DND-41 (cell line): ENCODE measurements at regions not wholly inside any gene's neighbourhood (a gene's known extent, or its start where the extent isn't known, plus 50 kb on each side); places are given as distances from the start of the nearest gene placed in this dataset.

Experiments
- ATAC-seq: fragments of 200-7000 bp; cut with Tn5 transposase; 3 replicates; pipeline ENCODE4 v1.9.1; 2021; ENCODE audit warnings: low read depth; ENCODE audit not compliant: insufficient read depth
- DNase-seq: peaks from one replicate; pipeline ENCODE4 v3.0.0-alpha.2; 2020
- H2AFZ ChIP-seq: 2 replicates; pipeline ENCODE4 v1.6.0; 2012; ENCODE audit warnings: low read depth, low read length
- H3K27ac ChIP-seq: 2 replicates; pipeline ENCODE4 v1.5.1; 2012; ENCODE audit warnings: low read length, inconsistent platforms
- H3K27me3 ChIP-seq: fragments of 200-600 bp; sonication (generic); 2 replicates; pipeline ENCODE4 v1.6.0; 2012; ENCODE audit warnings: low read length, mild to moderate bottlenecking, inconsistent platforms; ENCODE audit not compliant: insufficient read depth, poor library complexity
- H3K36me3 ChIP-seq: 2 replicates; pipeline ENCODE4 v1.5.1; 2012; ENCODE audit warnings: low read length, inconsistent platforms; ENCODE audit not compliant: insufficient read depth
- H3K4me1 ChIP-seq: 2 replicates; pipeline ENCODE4 v1.5.1; 2012; ENCODE audit warnings: mild to moderate bottlenecking, low read length; ENCODE audit not compliant: insufficient read depth
- H3K4me2 ChIP-seq: 2 replicates; pipeline ENCODE4 v1.6.0; 2012; ENCODE audit warnings: mild to moderate bottlenecking, moderate library complexity, low read length, inconsistent platforms; ENCODE audit not compliant: insufficient read depth
- H3K4me3 ChIP-seq, 2 experiments: fragments of 200-600 bp in 1 of 2; shearing (Covaris generic) in 1 of 2; 2 replicates each; pipeline ENCODE4 v1.5.1; 2012 to 2016; ENCODE audit warnings: inconsistent platforms in 2 of 2, low read length in 2 of 2, mild to moderate bottlenecking in 2 of 2, low read depth in 1 of 2, moderate library complexity in 1 of 2
- H3K79me2 ChIP-seq: 2 replicates; pipeline ENCODE4 v1.6.0; 2012; ENCODE audit warnings: low read length, inconsistent platforms; ENCODE audit not compliant: insufficient read depth
- H3K9ac ChIP-seq: 2 replicates; pipeline ENCODE4 v1.6.0; 2012; ENCODE audit warnings: low read depth, mild to moderate bottlenecking, inconsistent platforms, low read length, moderate library complexity
- H3K9me3 ChIP-seq: 2 replicates; pipeline ENCODE4 v1.5.1; 2012; ENCODE audit warnings: low read length, moderate library complexity, mild to moderate bottlenecking, inconsistent platforms; ENCODE audit not compliant: insufficient read depth, severe bottlenecking
- H4K20me1 ChIP-seq: 2 replicates; pipeline ENCODE4 v1.6.0; 2012; ENCODE audit warnings: low read length; ENCODE audit not compliant: insufficient read depth
- CTCF ChIP-seq: IDR thresholded peaks from 2 replicates; pipeline ENCODE4 v1.5.1; 2012; ENCODE audit warnings: borderline replicate concordance, low read length, moderate library complexity, mild to moderate bottlenecking; ENCODE audit not compliant: poor library complexity, severe bottlenecking; ENCODE audit errors: extremely low read depth
- EZH2 ChIP-seq: IDR thresholded peaks from 3 replicates; pipeline ENCODE4 v1.6.1; 2012; ENCODE audit warnings: borderline replicate concordance, low read depth, mild to moderate bottlenecking, moderate library complexity, low read length, inconsistent platforms; ENCODE audit not compliant: severe bottlenecking

DNA sequence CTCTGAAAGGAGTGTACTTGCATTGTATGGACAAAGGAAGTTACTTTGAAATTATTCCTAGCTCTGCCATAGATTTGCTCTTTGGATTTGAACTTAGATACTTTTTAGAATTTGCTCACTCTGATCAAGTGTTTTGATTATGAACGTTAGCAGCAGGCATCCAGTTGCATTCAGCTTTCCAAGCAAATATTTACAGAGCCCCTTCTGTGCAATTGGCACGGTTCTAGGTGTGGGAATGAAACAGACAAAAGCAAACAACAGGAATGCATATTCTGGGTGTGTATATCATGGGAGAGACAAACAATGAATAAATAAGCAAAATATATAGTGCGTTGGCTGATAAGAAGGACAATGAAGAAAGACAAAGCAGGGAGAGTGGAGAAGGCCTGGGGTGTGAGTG, 125.5 kb upstream of the ADAMTS9 start:
- no peak overlapping the region for H2AFZ ChIP-seq
- no peak overlapping the region for H3K9ac ChIP-seq
- H3K4me1 ChIP-seq: no peaks in the 10 kb centered on the region
- H3K36me3 ChIP-seq: no peaks in the 10 kb centered on the region
- no peaks in the 10 kb centered on the region for H4K20me1 ChIP-seq
- no peaks in the 10 kb centered on the region for H3K27me3 ChIP-seq
- H3K27ac ChIP-seq: no peak overlapping the region
- no peaks in the 10 kb centered on the region for H3K79me2 ChIP-seq
- no peak overlapping the region for H3K4me2 ChIP-seq
- no peaks in the 10 kb centered on the region for H3K9me3 ChIP-seq
- H3K4me3 ChIP-seq: no peak overlapping the region
- ATAC-seq: no peak
- no peak for DNase-seq
- TF ChIP-seq CTCF (no peak), EZH2 (no peak)

DNA sequence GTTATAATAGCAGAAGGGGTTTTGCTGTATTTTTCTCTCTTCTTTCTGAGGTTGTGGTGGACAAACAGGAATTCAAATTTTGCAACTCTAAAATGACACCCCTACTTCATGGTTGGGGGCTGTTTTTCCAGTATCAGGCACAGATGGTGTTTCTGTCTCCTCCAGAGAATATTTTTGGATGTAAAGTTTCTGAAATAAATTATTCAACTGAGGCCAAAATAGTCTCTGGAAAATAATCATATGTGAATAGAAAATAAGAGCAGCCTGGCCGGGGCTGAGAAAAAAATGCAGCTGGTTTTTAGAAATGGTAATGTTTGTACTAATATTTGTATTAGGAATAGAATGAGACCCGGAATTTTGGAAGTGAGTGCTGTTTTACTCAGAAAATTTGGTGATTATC, 121.3 kb upstream of the ADAMTS9 start:
- H3K9me3 ChIP-seq: no peaks in the 10 kb centered on the region

GRCh38 chr3:64808061-64808460, 120.3 kb upstream of the ADAMTS9 start:
- DNase-seq (no peak), ATAC-seq (no peak)
- H3K36me3 ChIP-seq: no peaks in the 10 kb centered on the region
- no peak overlapping the region for H3K27ac ChIP-seq
- H3K4me3 ChIP-seq: no peak overlapping the region
- H3K9me3 ChIP-seq: no peaks in the 10 kb centered on the region
- no peak overlapping the region for H3K9ac ChIP-seq
- no peak overlapping the region for H2AFZ ChIP-seq
- H3K27me3 ChIP-seq: no peaks in the 10 kb centered on the region
- TF ChIP-seq CTCF (no peak), EZH2 (no peak)
- H3K79me2 ChIP-seq: no peaks in the 10 kb centered on the region
- no peaks in the 10 kb centered on the region for H4K20me1 ChIP-seq
- H3K4me2 ChIP-seq: no peak overlapping the region
- no peaks in the 10 kb centered on the region for H3K4me1 ChIP-seq

More for the DNA sequence above, 121.3 kb upstream of the ADAMTS9 start:
- ATAC-seq: no peak
- Histone ChIP-seq H3K4me1 (no peaks in the 10 kb centered on the region), H3K36me3 (no peaks in the 10 kb centered on the region), H3K27me3 (no peaks in the 10 kb centered on the region), H3K79me2 (no peaks in the 10 kb centered on the region), H4K20me1 (no peaks in the 10 kb centered on the region), H3K4me3 (no peak overlapping the region), H3K27ac (no peak overlapping the region), H3K4me2 (no peak overlapping the region), H2AFZ (no peak overlapping the region), H3K9ac (no peak overlapping the region)
- no peak for DNase-seq
- TF ChIP-seq CTCF (no peak), EZH2 (no peak)
